ENCODE measurements at regions not wholly inside any gene's neighbourhood (a gene's known extent, or its start where the extent isn't known, plus 50 kb on each side); places are given as distances from the start of the nearest gene placed in this dataset.
A peak's percentile ranks its signal among the peaks of the same experiment; 100 is the strongest.

DNA sequence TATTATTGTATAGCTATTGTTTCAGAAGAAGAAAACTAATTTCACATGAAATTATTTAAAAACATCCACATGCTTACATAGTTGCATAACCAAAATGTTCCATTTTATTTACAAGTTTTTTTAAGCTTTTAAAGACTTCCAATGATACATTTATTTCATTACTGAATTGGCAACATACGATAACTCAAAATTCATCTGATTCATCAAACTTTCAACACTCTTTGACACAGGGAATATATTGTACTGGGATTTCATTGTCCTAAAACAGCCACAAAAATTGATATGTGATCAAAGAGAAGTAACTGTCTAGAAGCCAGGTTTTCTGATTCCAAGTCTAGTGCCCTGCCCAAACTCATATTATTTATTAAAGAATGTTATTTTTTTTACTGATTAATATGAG is 131.4 kb upstream of the USP24 start:
- H3K9me3 ChIP-seq (ENCODE audit: control insufficient read depth, insufficient read depth, low read length), result no peaks in the 10 kb centered on the region
- intact Hi-C loops (cut with micrococcal nuclease), result no loop called here
- no peak for TF ChIP-seq CTCF (IDR thresholded peaks at IDR 0.05)
- no peaks in the 10 kb centered on the region for H3K27me3 ChIP-seq (ENCODE audit: control insufficient read depth, insufficient read depth, low read length)
- H3K4me3 Mint-ChIP-seq, result no peak overlapping the region
- H3K27ac Mint-ChIP-seq, result no peak overlapping the region
- ATAC-seq (no peak), DNase-seq (no peak)
- H3K27me3 Mint-ChIP-seq (ENCODE audit: low read depth in 2 of 2), result peaks cover 10 to 22% of the 10 kb centered on the region in 2 donors
- H3K36me3 ChIP-seq (ENCODE audit: control insufficient read depth, insufficient read depth, low read length), result no peaks in the 10 kb centered on the region
- no peaks in the 10 kb centered on the region for H3K36me3 Mint-ChIP-seq
- H3K4me1 Mint-ChIP-seq, result no peaks in the 10 kb centered on the region
- H3K4me1 ChIP-seq (ENCODE audit: control insufficient read depth, insufficient read depth, low read length), result no peaks in the 10 kb centered on the region
- H3K9me3 Mint-ChIP-seq, result no peaks in the 10 kb centered on the region
- no peak overlapping the region for H3K27ac ChIP-seq (ENCODE audit: low read length)
- no peak overlapping the region for H3K4me3 ChIP-seq (ENCODE audit: low read length)
- no CpG with 5 or more reads among the region's 1 CpG for WGBS (ENCODE audit: insufficient coverage)

GRCh38 chr1:55339681-55340080 is 124.5 kb upstream of the USP24 start:
- DNase-seq (no peak), ATAC-seq (no peak)
- Histone ChIP-seq H3K9me3 (ENCODE audit: control insufficient read depth, insufficient read depth, low read length) (no peaks in the 10 kb centered on the region), H3K27me3 (ENCODE audit: control insufficient read depth, insufficient read depth, low read length) (no peaks in the 10 kb centered on the region), H3K27ac (ENCODE audit: low read length) (no peak overlapping the region), H3K36me3 (ENCODE audit: control insufficient read depth, insufficient read depth, low read length) (no peaks in the 10 kb centered on the region), H3K4me3 (ENCODE audit: low read length) (no peak overlapping the region), H3K4me1 (ENCODE audit: control insufficient read depth, insufficient read depth, low read length) (no peaks in the 10 kb centered on the region)
- Mint-ChIP-seq H3K4me1 (no peaks in the 10 kb centered on the region), H3K4me3 (no peak overlapping the region), H3K9me3 (peaks cover 0 to 5% of the 10 kb centered on the region in 2 donors), H3K27ac (no peak overlapping the region), H3K27me3 (ENCODE audit: low read depth in 2 of 2) (peaks cover 0 to 11% of the 10 kb centered on the region in 2 donors), H3K36me3 (no peaks in the 10 kb centered on the region)
- 87% methylated on average over 4 of the region's 4 CpGs for WGBS (ENCODE audit: insufficient coverage)
- intact Hi-C loops (cut with micrococcal nuclease), result no loop called here
- no peak for TF ChIP-seq CTCF (IDR thresholded peaks at IDR 0.05)

DNA sequence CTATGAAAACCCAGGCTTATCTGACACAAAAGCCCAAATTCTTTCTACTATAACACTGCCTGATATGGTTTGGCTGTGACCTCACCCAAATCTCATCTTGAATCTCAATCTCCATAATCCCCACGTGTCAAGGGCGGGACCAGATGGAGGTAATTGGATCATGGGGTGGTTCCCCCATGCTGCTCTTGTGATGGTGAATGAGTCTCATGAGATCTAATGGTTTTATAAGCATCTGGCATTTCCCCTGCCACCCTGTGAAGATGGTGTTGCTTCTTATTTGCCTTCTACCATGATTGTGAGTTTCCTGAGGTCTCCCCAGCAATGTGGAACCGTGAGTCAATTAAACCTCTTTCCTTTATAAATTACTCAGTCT is 123.3 kb upstream of the USP24 start:
- TF ChIP-seq CTCF (IDR thresholded peaks at IDR 0.05), result no peak

GRCh38 chr1:55337801-55338447 is 122.8 kb upstream of the USP24 start:
- no peaks in the 10 kb centered on the region for H3K27me3 ChIP-seq (ENCODE audit: control insufficient read depth, insufficient read depth, low read length)
- Mint-ChIP-seq H3K27me3 (ENCODE audit: low read depth in 2 of 2) (peaks cover 0 to 9% of the 10 kb centered on the region in 2 donors), H3K36me3 (no peaks in the 10 kb centered on the region), H3K4me1 (peaks cover 0 to 7% of the 10 kb centered on the region in 2 donors), H3K9me3 (peaks cover 0 to 5% of the 10 kb centered on the region in 2 donors), H3K27ac (no peak overlapping the region), H3K4me3 (no peak overlapping the region)
- H3K4me3 ChIP-seq (ENCODE audit: low read length), result no peak overlapping the region
- ATAC-seq, result peak in 2 of 3 donors; percentile 51 to 57
- intact Hi-C loops (cut with micrococcal nuclease), result loop anchor here (1.0 kb wide), 2 partner anchors 198 to 388 kb away; no protein-coding TSS in a partner anchor
- no peaks in the 10 kb centered on the region for H3K9me3 ChIP-seq (ENCODE audit: control insufficient read depth, insufficient read depth, low read length)
- peak; percentile 51 for TF ChIP-seq CTCF (IDR thresholded peaks at IDR 0.05)
- WGBS (ENCODE audit: insufficient coverage), result 82% methylated on average over 5 of the region's 5 CpGs
- H3K4me1 ChIP-seq (ENCODE audit: control insufficient read depth, insufficient read depth, low read length), result no peaks in the 10 kb centered on the region
- H3K36me3 ChIP-seq (ENCODE audit: control insufficient read depth, insufficient read depth, low read length), result no peaks in the 10 kb centered on the region
- peak in 1 of 2 donors; percentile 32 for DNase-seq
- H3K27ac ChIP-seq (ENCODE audit: low read length), result no peak overlapping the region

More for the DNA sequence above, 123.3 kb upstream of the USP24 start:
- no peak overlapping the region for H3K27ac Mint-ChIP-seq
- H3K4me3 ChIP-seq (ENCODE audit: low read length), result no peak overlapping the region
- intact Hi-C loops (cut with micrococcal nuclease), result loop anchor here (1.0 kb wide), 2 partner anchors 198 to 388 kb away; no protein-coding TSS in a partner anchor
- DNase-seq (no peak), ATAC-seq (no peak)
- no peaks in the 10 kb centered on the region for H3K9me3 ChIP-seq (ENCODE audit: control insufficient read depth, insufficient read depth, low read length)
- H3K4me1 Mint-ChIP-seq, result peaks cover 0 to 7% of the 10 kb centered on the region in 2 donors
- H3K4me3 Mint-ChIP-seq, result no peak overlapping the region
- H3K27ac ChIP-seq (ENCODE audit: low read length), result no peak overlapping the region
- H3K27me3 ChIP-seq (ENCODE audit: control insufficient read depth, insufficient read depth, low read length), result no peaks in the 10 kb centered on the region
- H3K36me3 ChIP-seq (ENCODE audit: control insufficient read depth, insufficient read depth, low read length), result no peaks in the 10 kb centered on the region
- peaks cover 0 to 5% of the 10 kb centered on the region in 2 donors for H3K9me3 Mint-ChIP-seq
- peaks cover 0 to 12% of the 10 kb centered on the region in 2 donors for H3K27me3 Mint-ChIP-seq (ENCODE audit: low read depth in 2 of 2)
- no peaks in the 10 kb centered on the region for H3K36me3 Mint-ChIP-seq
- H3K4me1 ChIP-seq (ENCODE audit: control insufficient read depth, insufficient read depth, low read length), result no peaks in the 10 kb centered on the region
- 44% methylated on average over 1 of the region's 3 CpGs for WGBS (ENCODE audit: insufficient coverage)
